OCI-LY3 (cell line): ENCODE measurements at regions not wholly inside any gene's neighbourhood (a gene's known extent, or its start where the extent isn't known, plus 50 kb on each side); places are given as distances from the start of the nearest gene placed in this dataset.

ENCODE experiments used
- EZH2phosphoT487 ChIP-seq: fragments of 200-600 bp; shearing (Covaris generic); IDR thresholded peaks from 2 replicates; pipeline ENCODE4 v1.6.1; 2018; ENCODE audit warnings: antibody characterized with exemption, mixed run types, low read depth
- TF ChIP-seq, protein P1 (sequence below): fragments of 200-600, 300-600 bp; sonication (generic); IDR thresholded peaks from 2 replicates; pipeline ENCODE4 v1.5.1; 2014; ENCODE audit warnings: antibody characterized with exemption, low read length, low read depth

DNA sequence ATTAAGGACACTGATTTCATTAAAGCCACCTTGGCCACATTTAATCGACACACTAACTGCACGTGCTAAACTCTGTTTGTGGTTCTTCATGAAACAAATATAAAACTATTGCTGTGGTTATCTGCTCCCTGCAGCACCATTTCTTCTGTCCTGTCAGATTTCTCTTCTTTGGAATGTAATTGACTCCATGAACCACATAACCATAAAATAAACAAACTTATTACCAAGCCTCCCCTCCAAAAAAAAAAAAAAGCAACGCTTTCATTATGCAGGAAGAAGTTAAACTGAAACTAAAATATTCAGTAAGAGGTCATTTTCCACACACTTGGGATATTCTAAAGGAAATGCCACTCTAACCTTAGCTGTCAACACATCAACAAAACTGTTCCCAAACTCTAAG lies 319.1 kb upstream of the NT5E start:
- TF ChIP-seq, protein P1, sequence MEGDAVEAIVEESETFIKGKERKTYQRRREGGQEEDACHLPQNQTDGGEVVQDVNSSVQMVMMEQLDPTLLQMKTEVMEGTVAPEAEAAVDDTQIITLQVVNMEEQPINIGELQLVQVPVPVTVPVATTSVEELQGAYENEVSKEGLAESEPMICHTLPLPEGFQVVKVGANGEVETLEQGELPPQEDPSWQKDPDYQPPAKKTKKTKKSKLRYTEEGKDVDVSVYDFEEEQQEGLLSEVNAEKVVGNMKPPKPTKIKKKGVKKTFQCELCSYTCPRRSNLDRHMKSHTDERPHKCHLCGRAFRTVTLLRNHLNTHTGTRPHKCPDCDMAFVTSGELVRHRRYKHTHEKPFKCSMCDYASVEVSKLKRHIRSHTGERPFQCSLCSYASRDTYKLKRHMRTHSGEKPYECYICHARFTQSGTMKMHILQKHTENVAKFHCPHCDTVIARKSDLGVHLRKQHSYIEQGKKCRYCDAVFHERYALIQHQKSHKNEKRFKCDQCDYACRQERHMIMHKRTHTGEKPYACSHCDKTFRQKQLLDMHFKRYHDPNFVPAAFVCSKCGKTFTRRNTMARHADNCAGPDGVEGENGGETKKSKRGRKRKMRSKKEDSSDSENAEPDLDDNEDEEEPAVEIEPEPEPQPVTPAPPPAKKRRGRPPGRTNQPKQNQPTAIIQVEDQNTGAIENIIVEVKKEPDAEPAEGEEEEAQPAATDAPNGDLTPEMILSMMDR, result no peak
- TF ChIP-seq EZH2phosphoT487, result no peak
